Activated CD4-positive, alpha-beta T cell treated with anti-CD3 and anti-CD28 coated beads for 1 hour (primary cell): ENCODE measurements at regions not wholly inside any gene's neighbourhood (a gene's known extent, or its start where the extent isn't known, plus 50 kb on each side); places are given as distances from the start of the nearest gene placed in this dataset.
"Not testable (repeated sequence)": the region's sequence is repeated elsewhere in the genome, so short reads cannot be mapped to it uniquely, and the experiment has no call there.

Experiments
- DNase-seq: peaks from one replicate; pipeline ENCODE4 v3.0.0-alpha.2; 2020

- peak; percentile 58 for DNase-seq
These were observed 227.3 kb downstream of the KTN1 start for GRCh38 chr14:55807053-55807880.

GRCh38 chr14:55807881-55808379, 227.9 kb downstream of the KTN1 start:
- no peak for DNase-seq

GRCh38 chr14:55813630-55814029, 233.6 kb downstream of the KTN1 start:
- no peak for DNase-seq

GRCh38 chr14:55814064-55814463, 234.1 kb downstream of the KTN1 start:
- no peak for DNase-seq

- no peak for DNase-seq
These were observed 234.9 kb downstream of the KTN1 start for GRCh38 chr14:55814873-55815272.

GRCh38 chr14:55816225-55816624, 236.2 kb downstream of the KTN1 start:
- no peak for DNase-seq

- no peak for DNase-seq
These were observed 239.8 kb downstream of the KTN1 start for GRCh38 chr14:55819610-55820304.

- no peak for DNase-seq
These were observed 242.9 kb downstream of the KTN1 start for GRCh38 chr14:55822906-55823305.

GRCh38 chr14:55832122-55832911, 252.3 kb downstream of the KTN1 start:
- DNase-seq, result no peak

- no peak for DNase-seq
These were observed 253.0 kb downstream of the KTN1 start for GRCh38 chr14:55832974-55833373.

GRCh38 chr14:55834390-55834789, 254.4 kb downstream of the KTN1 start:
- DNase-seq, result no peak

- no peak for DNase-seq
These were observed 256.0 kb downstream of the KTN1 start for GRCh38 chr14:55835985-55836384.

GRCh38 chr14:55837467-55837866, 257.5 kb downstream of the KTN1 start:
- DNase-seq, result no peak

GRCh38 chr14:55838529-55839052, 258.6 kb downstream of the KTN1 start:
- no peak for DNase-seq

- not testable (repeated sequence) for DNase-seq
These were observed 259.4 kb downstream of the KTN1 start for GRCh38 chr14:55839301-55839947.

GRCh38 chr14:55840821-55841220, 260.8 kb downstream of the KTN1 start:
- no peak for DNase-seq

- no peak for DNase-seq
These were observed 261.6 kb downstream of the KTN1 start for GRCh38 chr14:55841625-55842024.

GRCh38 chr14:55843718-55844403, 263.9 kb downstream of the KTN1 start:
- DNase-seq, result no peak

- DNase-seq, result no peak
These were observed 266.2 kb downstream of the KTN1 start for GRCh38 chr14:55845963-55846825.

GRCh38 chr14:55846826-55847446, 266.9 kb downstream of the KTN1 start:
- no peak for DNase-seq
